ENCODE measurements at regions not wholly inside any gene's neighbourhood (a gene's known extent, or its start where the extent isn't known, plus 50 kb on each side); places are given as distances from the start of the nearest gene placed in this dataset.

GRCh38 chr13:53885997-53886396 is 857.4 kb downstream of the OLFM4 start:
- TF ChIP-seq CTCF (IDR thresholded peaks at IDR 0.05; ENCODE audit: low read depth, low read length, poor library complexity, severe bottlenecking) (no peak), EZH2phosphoT487 (IDR thresholded peaks at IDR 0.05; ENCODE audit: borderline replicate concordance, low read length) (no peak)
